Progenitor cell of endocrine pancreas (in vitro differentiated cells): ENCODE measurements at regions not wholly inside any gene's neighbourhood (a gene's known extent, or its start where the extent isn't known, plus 50 kb on each side); places are given as distances from the start of the nearest gene placed in this dataset.

Experiments
- DNase-seq: peaks from one replicate; pipeline ENCODE4 v3.0.0; 2021; ENCODE audit warnings: low spot score; ENCODE audit not compliant: unreplicated experiment
- H3K27ac Mint-ChIP-seq: 2 replicates; pipeline ENCODE4 v1.8.0; 2021; ENCODE audit warnings: mild to moderate bottlenecking, moderate library complexity, mixed read lengths
- H3K27me3 Mint-ChIP-seq: 2 replicates; pipeline ENCODE4 v1.8.0; 2021; ENCODE audit warnings: mixed read lengths
- H3K36me3 Mint-ChIP-seq: 2 replicates; pipeline ENCODE4 v1.8.0; 2022; ENCODE audit warnings: mixed read lengths; ENCODE audit not compliant: insufficient read depth
- H3K4me1 Mint-ChIP-seq: 2 replicates; pipeline ENCODE4 v1.8.0; 2021; ENCODE audit warnings: low read depth, mixed read lengths
- H3K4me3 Mint-ChIP-seq: 2 replicates; pipeline ENCODE4 v1.8.0; 2021; ENCODE audit warnings: low read depth, mild to moderate bottlenecking, moderate library complexity, mixed read lengths
- H3K9me3 Mint-ChIP-seq: 2 replicates; pipeline ENCODE4 v1.8.0; 2021; ENCODE audit warnings: low read depth, mixed read lengths
- CTCF ChIP-seq: fragments of 200-600 bp; sonication (generic); IDR thresholded peaks from one replicate; pipeline ENCODE4 v1.5.0; 2021; ENCODE audit warnings: antibody characterized with exemption, mild to moderate bottlenecking; ENCODE audit not compliant: unreplicated experiment

GRCh38 chr20:11689262-11689661, 228.4 kb upstream of the BTBD3 start:
- no peak overlapping the region for H3K27ac Mint-ChIP-seq

GRCh38 chr20:11691766-11692165, 225.9 kb upstream of the BTBD3 start:
- no peak overlapping the region for H3K27ac Mint-ChIP-seq
- no peak for DNase-seq
- H3K4me1 Mint-ChIP-seq = peaks cover 35% of the 10 kb centered on the region
- H3K27me3 Mint-ChIP-seq = peaks cover 4% of the 10 kb centered on the region
- no peaks in the 10 kb centered on the region for H3K36me3 Mint-ChIP-seq
- H3K9me3 Mint-ChIP-seq = peaks cover 11% of the 10 kb centered on the region
- H3K4me3 Mint-ChIP-seq = no peak overlapping the region
- TF ChIP-seq CTCF = no peak

More at GRCh38 chr20:11689262-11689661, 228.4 kb upstream of the BTBD3 start:
- no peak for TF ChIP-seq CTCF
- Mint-ChIP-seq H3K36me3 (no peaks in the 10 kb centered on the region), H3K4me1 (peaks cover 36% of the 10 kb centered on the region), H3K27me3 (no peaks in the 10 kb centered on the region), H3K4me3 (no peak overlapping the region), H3K9me3 (peaks cover 7% of the 10 kb centered on the region)
- DNase-seq = no peak

- no peak overlapping the region for H3K4me3 Mint-ChIP-seq
- TF ChIP-seq CTCF = no peak
- no peaks in the 10 kb centered on the region for H3K36me3 Mint-ChIP-seq
- no peak for DNase-seq
- H3K4me1 Mint-ChIP-seq = peaks cover 31% of the 10 kb centered on the region
- H3K9me3 Mint-ChIP-seq = peaks cover 11% of the 10 kb centered on the region
- peaks cover 4% of the 10 kb centered on the region for H3K27me3 Mint-ChIP-seq
- H3K27ac Mint-ChIP-seq = no peak overlapping the region
These were observed 225.1 kb upstream of the BTBD3 start for GRCh38 chr20:11692567-11692966.

GRCh38 chr20:11694467-11694866, 223.2 kb upstream of the BTBD3 start:
- no peak overlapping the region for H3K4me3 Mint-ChIP-seq
- no peaks in the 10 kb centered on the region for H3K36me3 Mint-ChIP-seq
- no peak for TF ChIP-seq CTCF
- DNase-seq = no peak
- peaks cover 14% of the 10 kb centered on the region for H3K9me3 Mint-ChIP-seq
- H3K4me1 Mint-ChIP-seq = peaks cover 18% of the 10 kb centered on the region
- H3K27ac Mint-ChIP-seq = no peak overlapping the region
- peaks cover 4% of the 10 kb centered on the region for H3K27me3 Mint-ChIP-seq

- H3K9me3 Mint-ChIP-seq = peaks cover 7% of the 10 kb centered on the region
- peaks cover 4% of the 10 kb centered on the region for H3K27me3 Mint-ChIP-seq
- no peak overlapping the region for H3K4me3 Mint-ChIP-seq
- no peak for DNase-seq
- no peak for TF ChIP-seq CTCF
- H3K27ac Mint-ChIP-seq = no peak overlapping the region
- no peaks in the 10 kb centered on the region for H3K36me3 Mint-ChIP-seq
- peaks cover 14% of the 10 kb centered on the region for H3K4me1 Mint-ChIP-seq
These were observed 220.6 kb upstream of the BTBD3 start for GRCh38 chr20:11697055-11697454.

GRCh38 chr20:11697646-11698045, 220.0 kb upstream of the BTBD3 start:
- TF ChIP-seq CTCF = no peak
- H3K9me3 Mint-ChIP-seq = peaks cover 7% of the 10 kb centered on the region
- peaks cover 14% of the 10 kb centered on the region for H3K4me1 Mint-ChIP-seq
- DNase-seq = no peak
- H3K27me3 Mint-ChIP-seq = peaks cover 4% of the 10 kb centered on the region
- H3K27ac Mint-ChIP-seq = no peak overlapping the region
- no peak overlapping the region for H3K4me3 Mint-ChIP-seq
- H3K36me3 Mint-ChIP-seq = no peaks in the 10 kb centered on the region
